Adrenal gland (tissue), 9 donors: ENCODE measurements at regions not wholly inside any gene's neighbourhood (a gene's known extent, or its start where the extent isn't known, plus 50 kb on each side); places are given as distances from the start of the nearest gene placed in this dataset.

Source experiments
- DNase-seq, 7 donors: peaks; one replicate each; pipeline ENCODE4 v3.0.0-alpha.2; 2019 to 2020
- H3K27ac ChIP-seq, 5 donors: fragments of 200-600 bp; sonication (generic) in 4 of 5; 1 replicate in 3 of 5; 2 replicates in 2 of 5; pipeline versions ENCODE4 v1.5.1 to v1.8.0; 2016 to 2020; ENCODE audit warnings: mild to moderate bottlenecking in 1 of 5
- H3K27me3 ChIP-seq: fragments of 200-600 bp; 2 replicates; pipeline ENCODE4 v1.8.0; 2021
- H3K36me3 ChIP-seq, 2 donors: fragments of 200-600 bp; replicated peaks in 1 of 2; 1 replicate in 1 of 2; 2 replicates in 1 of 2; pipeline versions ENCODE4 v1.5.1 to v1.8.0; 2018 to 2022
- H3K4me1 ChIP-seq, 2 donors: fragments of 200-600 bp; replicated peaks in 1 of 2; 1 replicate in 1 of 2; 2 replicates in 1 of 2; pipeline versions ENCODE4 v1.5.1 to v1.8.0; 2018 to 2021
- H3K4me3 ChIP-seq, 4 donors: fragments of 200-600 bp; sonication (generic) in 3 of 4; one replicate each; pipeline ENCODE4 v1.5.1; 2016 to 2018
- H3K9me3 ChIP-seq, 3 donors: fragments of 200-600 bp; sonication (generic) in 1 of 3; replicated peaks in 1 of 3; 1 replicate in 2 of 3; 2 replicates in 1 of 3; pipeline versions ENCODE4 v1.5.1 to v1.8.0; 2016 to 2021
- POLR2A ChIP-seq, 2 donors: fragments of 450-650 bp; IDR thresholded peaks; one replicate each; pipeline ENCODE4 v1.6.1; 2017; ENCODE audit warnings: antibody characterized with exemption in 2 of 2, mild to moderate bottlenecking in 2 of 2, moderate library complexity in 1 of 2
- WGBS, 4 donors: extraction: QIAGEN DNeasy Blood & Tissue Kit in 2 of 4; methylation state at CpG; one replicate each; pipeline versions ENCODE4 v1.1.5 to v1.1.7; 2013 to 2017; 5-methylcytosine and 5-hydroxymethylcytosine counted together
- intact Hi-C, 2 donors: fragments of 100-400 bp; cut with DNase I; formaldehyde crosslinking; loops; one replicate each; pipeline versions ENCODE4 v1.14.1 to v1.15.0; 2022 to 2023
- TF ChIP-seq, protein P1 (sequence below), 6 experiments: fragments of 450-650 bp in 4 of 6; fragments of 200-600 bp in 2 of 6; sonication (generic) in 1 of 6; IDR thresholded peaks; 1 replicate in 5 of 6; 2 replicates in 1 of 6; pipeline versions ENCODE4 v1.5.1 to v1.8.0; 2016 to 2021; ENCODE audit warnings: antibody characterized with exemption in 6 of 6, mild to moderate bottlenecking in 2 of 6, moderate library complexity in 1 of 6
- donor health status: healthy with polysubstance abuse.
- donor health status: Bipolar disorder and iron deficiency.
- donor health status: DM: yes; HTN: yes; CAD: no.
- donor health status: DM: no; HTN: no; CAD: no.
- donor health status: DM: no; HTN: no; CAD: no.

DNA sequence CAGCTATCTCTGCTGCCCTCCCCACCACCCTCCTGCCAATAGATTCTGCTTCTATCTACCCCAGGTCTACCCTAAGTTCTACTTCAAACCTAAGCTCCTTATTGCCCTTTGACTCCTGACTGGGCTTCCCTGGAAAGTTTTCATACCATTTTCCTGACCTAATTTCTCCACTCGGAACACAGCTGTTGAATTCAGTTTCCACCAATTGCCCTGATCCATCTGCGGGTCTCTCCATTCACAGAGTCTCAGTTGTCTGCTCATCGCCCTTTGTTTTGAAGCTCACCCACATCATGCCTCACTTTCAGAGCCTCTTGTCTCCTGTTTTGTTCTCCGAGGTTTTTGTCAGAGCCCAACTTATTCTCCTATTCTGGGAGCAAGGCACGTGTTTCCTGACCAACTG lies 56.8 kb upstream of the ABI3BP start:
- no peak for TF ChIP-seq POLR2A (IDR thresholded peaks at IDR 0.05)
- TF ChIP-seq, protein P1, sequence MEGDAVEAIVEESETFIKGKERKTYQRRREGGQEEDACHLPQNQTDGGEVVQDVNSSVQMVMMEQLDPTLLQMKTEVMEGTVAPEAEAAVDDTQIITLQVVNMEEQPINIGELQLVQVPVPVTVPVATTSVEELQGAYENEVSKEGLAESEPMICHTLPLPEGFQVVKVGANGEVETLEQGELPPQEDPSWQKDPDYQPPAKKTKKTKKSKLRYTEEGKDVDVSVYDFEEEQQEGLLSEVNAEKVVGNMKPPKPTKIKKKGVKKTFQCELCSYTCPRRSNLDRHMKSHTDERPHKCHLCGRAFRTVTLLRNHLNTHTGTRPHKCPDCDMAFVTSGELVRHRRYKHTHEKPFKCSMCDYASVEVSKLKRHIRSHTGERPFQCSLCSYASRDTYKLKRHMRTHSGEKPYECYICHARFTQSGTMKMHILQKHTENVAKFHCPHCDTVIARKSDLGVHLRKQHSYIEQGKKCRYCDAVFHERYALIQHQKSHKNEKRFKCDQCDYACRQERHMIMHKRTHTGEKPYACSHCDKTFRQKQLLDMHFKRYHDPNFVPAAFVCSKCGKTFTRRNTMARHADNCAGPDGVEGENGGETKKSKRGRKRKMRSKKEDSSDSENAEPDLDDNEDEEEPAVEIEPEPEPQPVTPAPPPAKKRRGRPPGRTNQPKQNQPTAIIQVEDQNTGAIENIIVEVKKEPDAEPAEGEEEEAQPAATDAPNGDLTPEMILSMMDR (IDR thresholded peaks at IDR 0.05): no peak
- H3K36me3 ChIP-seq: no peaks in the 10 kb centered on the region
- H3K9me3 ChIP-seq: no peaks in the 10 kb centered on the region
- no peak for DNase-seq
- no peaks in the 10 kb centered on the region for H3K27me3 ChIP-seq
- peaks cover 0 to 4% of the 10 kb centered on the region in 2 donors for H3K4me1 ChIP-seq
- intact Hi-C loops: no loop called here
- 79 to 83% (median 82%) methylated on average over 5 of the region's 5 CpGs for WGBS, 4 donors
- H3K27ac ChIP-seq: no peak overlapping the region
- H3K4me3 ChIP-seq: no peak overlapping the region

GRCh38 chr3:101049532-101049931 lies 56.3 kb upstream of the ABI3BP start:
- H3K27me3 ChIP-seq: no peaks in the 10 kb centered on the region
- intact Hi-C loops: no loop called here
- DNase-seq: no peak
- no peaks in the 10 kb centered on the region for H3K9me3 ChIP-seq
- no peak overlapping the region for H3K4me3 ChIP-seq
- no peaks in the 10 kb centered on the region for H3K36me3 ChIP-seq
- H3K4me1 ChIP-seq: peaks cover 0 to 4% of the 10 kb centered on the region in 2 donors
- TF ChIP-seq POLR2A (IDR thresholded peaks at IDR 0.05): no peak
- TF ChIP-seq, protein P1 (IDR thresholded peaks at IDR 0.05): no peak
- H3K27ac ChIP-seq: no peak overlapping the region

DNA sequence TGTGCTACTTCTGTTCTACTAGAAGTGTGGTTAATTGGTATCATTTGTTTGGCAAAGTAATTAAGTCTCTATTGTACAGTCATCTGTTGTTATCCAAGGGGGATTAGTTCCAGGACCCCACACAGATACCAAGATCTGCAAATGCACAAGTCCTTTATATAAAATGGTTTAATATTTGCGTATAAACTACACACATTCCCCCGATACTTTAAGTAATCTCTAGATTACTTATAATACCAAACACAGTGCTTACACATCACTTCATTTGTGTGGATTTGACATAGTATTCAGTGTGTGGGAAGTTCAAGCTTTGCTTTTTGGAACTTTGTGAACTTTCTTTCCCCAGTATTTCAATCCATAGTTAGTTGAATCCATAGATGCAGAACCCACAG lies 50.5 kb upstream of the ABI3BP start:
- H3K4me3 ChIP-seq: no peak overlapping the region
- H3K4me1 ChIP-seq: no peaks in the 10 kb centered on the region
- 90 to 95% (median 92%) methylated on average over 2 of the region's 2 CpGs for WGBS, 4 donors
- DNase-seq: no peak
- H3K36me3 ChIP-seq: no peaks in the 10 kb centered on the region
- no peak overlapping the region for H3K27ac ChIP-seq
- no peak for TF ChIP-seq POLR2A (IDR thresholded peaks at IDR 0.05)
- TF ChIP-seq, protein P1 (IDR thresholded peaks at IDR 0.05): no peak
- H3K27me3 ChIP-seq: no peaks in the 10 kb centered on the region
- intact Hi-C loops: no loop called here
- no peaks in the 10 kb centered on the region for H3K9me3 ChIP-seq

DNA sequence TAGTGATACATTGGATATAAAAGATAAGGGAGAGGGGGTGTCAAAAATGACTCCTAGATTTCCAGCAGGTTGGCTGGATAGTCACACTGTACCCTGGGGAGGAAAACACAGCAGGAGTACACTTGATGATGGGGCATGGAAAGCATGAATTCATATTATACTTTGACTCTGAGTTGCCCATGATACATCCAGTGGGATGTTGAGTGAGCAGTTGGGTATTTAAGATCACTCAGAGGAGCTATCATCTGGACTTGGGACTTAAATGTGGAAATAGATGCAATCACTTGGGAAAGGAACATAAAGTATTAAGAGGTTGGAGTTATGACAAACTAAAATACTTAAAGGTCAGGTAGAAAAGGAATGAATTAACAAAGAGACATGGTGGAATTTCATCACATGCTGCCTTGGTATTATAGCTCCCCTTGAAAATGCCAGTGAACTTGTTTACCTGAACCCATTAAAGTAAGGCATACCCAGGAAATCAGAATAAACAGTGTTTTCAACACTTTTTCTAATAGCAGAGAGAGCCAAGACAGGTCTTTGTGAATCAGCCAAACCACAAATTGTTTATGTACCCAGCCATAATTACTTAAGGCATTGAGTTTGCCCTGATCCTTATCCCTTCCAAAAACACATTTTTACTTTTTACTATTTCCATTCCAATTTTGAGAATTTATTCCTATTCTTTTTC lies 49.9 kb upstream of the ABI3BP start:
- DNase-seq: no peak
- Histone ChIP-seq H3K27me3 (no peaks in the 10 kb centered on the region), H3K27ac (no peak overlapping the region), H3K9me3 (no peaks in the 10 kb centered on the region), H3K36me3 (no peaks in the 10 kb centered on the region), H3K4me1 (no peaks in the 10 kb centered on the region), H3K4me3 (no peak overlapping the region)
- intact Hi-C loops: no loop called here
- no peak for TF ChIP-seq POLR2A (IDR thresholded peaks at IDR 0.05)
- TF ChIP-seq, protein P1 (IDR thresholded peaks at IDR 0.05): no peak
